ENCODE measurements at regions not wholly inside any gene's neighbourhood (a gene's known extent, or its start where the extent isn't known, plus 50 kb on each side); places are given as distances from the start of the nearest gene placed in this dataset.

DNA sequence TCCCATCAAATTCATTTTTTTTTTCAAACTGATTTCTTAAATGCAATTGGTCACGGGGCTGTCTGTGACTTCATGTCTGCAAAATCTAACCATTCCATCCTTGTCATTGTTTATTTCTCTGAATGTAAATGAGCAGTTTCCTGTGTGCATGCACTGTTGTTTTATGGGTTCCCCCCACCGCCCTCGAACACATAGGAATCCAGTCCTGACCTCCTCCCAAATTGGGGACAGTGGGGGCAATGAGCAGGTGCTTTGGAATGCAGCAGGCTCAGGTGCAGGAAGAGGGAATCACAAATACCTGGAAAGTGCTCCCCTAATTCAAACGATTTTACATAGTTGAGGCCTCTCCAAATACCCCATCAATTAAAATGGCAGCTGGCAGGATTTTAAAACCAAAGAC lies 62.6 kb upstream of the ESRRB start:
- H3K79me2 ChIP-seq (replicated peaks; ENCODE audit: insufficient read depth, low read length), result no peaks in the 10 kb centered on the region
- no peak overlapping the region for H3K9ac ChIP-seq (ENCODE audit: low read length)
- no peak overlapping the region for H2AFZ ChIP-seq (ENCODE audit: low read depth, low read length)
- no peaks in the 10 kb centered on the region for H3F3A ChIP-seq (ENCODE audit: insufficient read depth, low read length, poor library complexity, severe bottlenecking)
- no peak overlapping the region for H3K27ac ChIP-seq (ENCODE audit: low read length)
- H3K4me2 ChIP-seq (ENCODE audit: low read length), result no peak overlapping the region
- peaks cover 23% of the 10 kb centered on the region for H3K27me3 ChIP-seq (ENCODE audit: insufficient read depth, low read depth, low read length)
- TF ChIP-seq TAF1 (IDR thresholded peaks at IDR 0.05; ENCODE audit: low read depth) (no peak), EZH2 (IDR thresholded peaks at IDR 0.05; ENCODE audit: borderline replicate concordance, insufficient read depth, low read length, poor library complexity, severe bottlenecking) (no peak), MXI1 (conservative IDR thresholded peaks at IDR 0.05; ENCODE audit: poor library complexity, severe bottlenecking) (no peak), CTCF (IDR thresholded peaks at IDR 0.05; ENCODE audit: poor library complexity, severe bottlenecking) (no peak), EP300 (conservative IDR thresholded peaks at IDR 0.05; ENCODE audit: poor library complexity, severe bottlenecking) (no peak), RAD21 (conservative IDR thresholded peaks at IDR 0.05) (no peak), SMC3 (conservative IDR thresholded peaks at IDR 0.05; ENCODE audit: poor library complexity) (no peak), POLR2AphosphoS5 (IDR thresholded peaks at IDR 0.05) (no peak)
- TF ChIP-seq, protein P1, sequence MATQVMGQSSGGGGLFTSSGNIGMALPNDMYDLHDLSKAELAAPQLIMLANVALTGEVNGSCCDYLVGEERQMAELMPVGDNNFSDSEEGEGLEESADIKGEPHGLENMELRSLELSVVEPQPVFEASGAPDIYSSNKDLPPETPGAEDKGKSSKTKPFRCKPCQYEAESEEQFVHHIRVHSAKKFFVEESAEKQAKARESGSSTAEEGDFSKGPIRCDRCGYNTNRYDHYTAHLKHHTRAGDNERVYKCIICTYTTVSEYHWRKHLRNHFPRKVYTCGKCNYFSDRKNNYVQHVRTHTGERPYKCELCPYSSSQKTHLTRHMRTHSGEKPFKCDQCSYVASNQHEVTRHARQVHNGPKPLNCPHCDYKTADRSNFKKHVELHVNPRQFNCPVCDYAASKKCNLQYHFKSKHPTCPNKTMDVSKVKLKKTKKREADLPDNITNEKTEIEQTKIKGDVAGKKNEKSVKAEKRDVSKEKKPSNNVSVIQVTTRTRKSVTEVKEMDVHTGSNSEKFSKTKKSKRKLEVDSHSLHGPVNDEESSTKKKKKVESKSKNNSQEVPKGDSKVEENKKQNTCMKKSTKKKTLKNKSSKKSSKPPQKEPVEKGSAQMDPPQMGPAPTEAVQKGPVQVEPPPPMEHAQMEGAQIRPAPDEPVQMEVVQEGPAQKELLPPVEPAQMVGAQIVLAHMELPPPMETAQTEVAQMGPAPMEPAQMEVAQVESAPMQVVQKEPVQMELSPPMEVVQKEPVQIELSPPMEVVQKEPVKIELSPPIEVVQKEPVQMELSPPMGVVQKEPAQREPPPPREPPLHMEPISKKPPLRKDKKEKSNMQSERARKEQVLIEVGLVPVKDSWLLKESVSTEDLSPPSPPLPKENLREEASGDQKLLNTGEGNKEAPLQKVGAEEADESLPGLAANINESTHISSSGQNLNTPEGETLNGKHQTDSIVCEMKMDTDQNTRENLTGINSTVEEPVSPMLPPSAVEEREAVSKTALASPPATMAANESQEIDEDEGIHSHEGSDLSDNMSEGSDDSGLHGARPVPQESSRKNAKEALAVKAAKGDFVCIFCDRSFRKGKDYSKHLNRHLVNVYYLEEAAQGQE (IDR thresholded peaks at IDR 0.05; ENCODE audit: borderline replicate concordance), result no peak
- H4K20me1 ChIP-seq (ENCODE audit: insufficient read depth), result no peaks in the 10 kb centered on the region
- no peaks in the 10 kb centered on the region for H3K9me2 ChIP-seq (ENCODE audit: insufficient read depth, low read length)
- no peaks in the 10 kb centered on the region for H3K9me3 ChIP-seq (ENCODE audit: low read length)
- no peak overlapping the region for H3K4me3 ChIP-seq (ENCODE audit: low read length)
- no peaks in the 10 kb centered on the region for H3K36me3 ChIP-seq (ENCODE audit: insufficient read depth, low read length)

DNA sequence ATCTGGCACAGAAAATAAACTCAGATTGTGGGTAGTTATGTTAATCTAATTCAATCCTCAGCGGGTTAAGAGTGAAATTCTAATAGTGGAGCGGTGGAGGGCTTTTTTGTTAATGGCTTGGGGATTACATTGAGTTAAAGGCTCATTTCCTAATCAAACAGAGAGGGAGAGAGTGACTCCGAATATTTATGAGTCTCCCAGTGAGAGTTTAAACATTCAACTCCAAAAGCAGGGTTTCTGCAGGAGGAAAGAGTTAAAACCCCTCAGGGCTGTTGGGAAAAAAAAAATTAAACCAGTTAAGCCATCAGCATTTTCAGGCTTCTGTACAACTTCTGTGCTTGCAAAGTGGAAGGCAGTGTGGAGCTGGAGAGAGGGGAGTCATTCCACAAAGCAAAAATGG lies 62.1 kb upstream of the ESRRB start:
- Histone ChIP-seq H3K79me2 (replicated peaks; ENCODE audit: insufficient read depth, low read length) (no peaks in the 10 kb centered on the region), H2AFZ (ENCODE audit: low read depth, low read length) (no peak overlapping the region), H3K9ac (ENCODE audit: low read length) (no peak overlapping the region), H3K27ac (ENCODE audit: low read length) (no peak overlapping the region), H4K20me1 (ENCODE audit: insufficient read depth) (no peaks in the 10 kb centered on the region), H3K36me3 (ENCODE audit: insufficient read depth, low read length) (no peaks in the 10 kb centered on the region), H3K4me3 (ENCODE audit: low read length) (no peak overlapping the region), H3K9me3 (ENCODE audit: low read length) (no peaks in the 10 kb centered on the region), H3K4me2 (ENCODE audit: low read length) (no peak overlapping the region), H3K9me2 (ENCODE audit: insufficient read depth, low read length) (no peaks in the 10 kb centered on the region), H3K27me3 (ENCODE audit: insufficient read depth, low read depth, low read length) (peaks cover 23% of the 10 kb centered on the region), H3F3A (ENCODE audit: insufficient read depth, low read length, poor library complexity, severe bottlenecking) (no peaks in the 10 kb centered on the region)
- TF ChIP-seq RAD21 (conservative IDR thresholded peaks at IDR 0.05), result no peak
- no peak for TF ChIP-seq POLR2AphosphoS5 (IDR thresholded peaks at IDR 0.05)
- no peak for TF ChIP-seq EP300 (conservative IDR thresholded peaks at IDR 0.05; ENCODE audit: poor library complexity, severe bottlenecking)
- TF ChIP-seq SMC3 (conservative IDR thresholded peaks at IDR 0.05; ENCODE audit: poor library complexity), result no peak
- TF ChIP-seq, protein P1 (IDR thresholded peaks at IDR 0.05; ENCODE audit: borderline replicate concordance), result no peak
- TF ChIP-seq TAF1 (IDR thresholded peaks at IDR 0.05; ENCODE audit: low read depth), result no peak
- TF ChIP-seq MXI1 (conservative IDR thresholded peaks at IDR 0.05; ENCODE audit: poor library complexity, severe bottlenecking), result no peak
- no peak for TF ChIP-seq EZH2 (IDR thresholded peaks at IDR 0.05; ENCODE audit: borderline replicate concordance, insufficient read depth, low read length, poor library complexity, severe bottlenecking)
- no peak for TF ChIP-seq CTCF (IDR thresholded peaks at IDR 0.05; ENCODE audit: poor library complexity, severe bottlenecking)
